Stimulated activated CD4-positive, alpha-beta T cell treated with anti-CD3 and anti-CD28 coated beads, Interleukin-2, amount 100 ng/mL, for 24 hours (primary cell): ENCODE measurements at regions not wholly inside any gene's neighbourhood (a gene's known extent, or its start where the extent isn't known, plus 50 kb on each side); places are given as distances from the start of the nearest gene placed in this dataset.

Experiments
- DNase-seq, 2 donors: peaks; one replicate each; pipeline ENCODE4 v3.0.0-alpha.2; 2020

GRCh38 chr16:85383836-85384832 is 229.0 kb upstream of the GSE1 start:
- DNase-seq, result no peak

GRCh38 chr16:85384833-85385462 is 228.2 kb upstream of the GSE1 start:
- DNase-seq, result no peak

GRCh38 chr16:85385463-85386331 is 227.4 kb upstream of the GSE1 start:
- no peak for DNase-seq

GRCh38 chr16:85386467-85387170 is 226.5 kb upstream of the GSE1 start:
- no peak for DNase-seq

- no peak for DNase-seq
Observed at GRCh38 chr16:85387171-85387507, 226.0 kb upstream of the GSE1 start.

- no peak for DNase-seq
Observed at GRCh38 chr16:85387731-85388295, 225.3 kb upstream of the GSE1 start.

- no peak for DNase-seq
Observed at GRCh38 chr16:85389679-85390470, 223.2 kb upstream of the GSE1 start.

GRCh38 chr16:85390511-85391174 is 222.5 kb upstream of the GSE1 start:
- DNase-seq, result no peak

GRCh38 chr16:85391175-85391707 is 221.9 kb upstream of the GSE1 start:
- DNase-seq, result no peak

GRCh38 chr16:85391769-85392583 is 221.1 kb upstream of the GSE1 start:
- no peak for DNase-seq

- DNase-seq, result no peak
Observed at GRCh38 chr16:85392756-85393673, 220.1 kb upstream of the GSE1 start.

GRCh38 chr16:85393674-85394451 is 219.3 kb upstream of the GSE1 start:
- peak; percentile 78 to 79 for DNase-seq

GRCh38 chr16:85394456-85395206 is 218.5 kb upstream of the GSE1 start:
- no peak for DNase-seq

GRCh38 chr16:85395207-85395912 is 217.8 kb upstream of the GSE1 start:
- DNase-seq, result no peak

- DNase-seq, result no peak
Observed at GRCh38 chr16:85395913-85396878, 216.9 kb upstream of the GSE1 start.
